ENCODE measurements at regions not wholly inside any gene's neighbourhood (a gene's known extent, or its start where the extent isn't known, plus 50 kb on each side); places are given as distances from the start of the nearest gene placed in this dataset.

DNA sequence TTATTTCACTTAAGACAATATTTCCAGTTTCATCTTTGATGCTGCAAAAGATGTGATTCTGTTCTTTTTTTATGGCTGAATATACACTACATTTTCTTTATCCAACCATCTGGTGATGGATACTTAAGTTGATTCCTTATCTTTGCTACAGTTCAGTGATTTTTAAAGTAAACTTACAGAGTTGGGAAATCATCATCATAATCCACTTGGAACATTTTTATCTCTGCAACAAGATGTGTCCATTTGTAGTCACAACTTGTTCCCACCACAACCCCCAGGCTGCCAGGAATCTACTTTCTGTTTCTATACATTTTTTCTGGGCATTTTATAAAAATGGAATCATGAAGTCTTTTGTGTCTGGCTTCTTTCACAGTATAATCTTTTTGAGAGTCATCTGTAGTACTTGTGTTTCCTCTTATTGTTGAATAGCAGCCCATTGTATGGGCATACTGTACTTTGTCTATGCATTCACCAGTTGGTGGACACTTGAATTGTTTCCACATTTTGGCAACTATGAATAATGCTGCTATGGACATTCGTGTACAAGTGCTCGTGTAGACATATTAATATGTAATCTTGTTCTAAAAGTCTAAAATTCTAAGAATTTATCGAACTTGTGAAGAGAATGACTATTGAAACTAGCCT lies 212.5 kb upstream of the DDHD1 start:
- peaks cover 21% of the 10 kb centered on the region for H3K4me1 ChIP-seq (ENCODE audit: insufficient read depth)
- ATAC-seq (no peak), DNase-seq (ENCODE audit: low spot score) (no peak)
- H4K20me1 ChIP-seq (replicated peaks; ENCODE audit: insufficient read depth), result no peaks in the 10 kb centered on the region
- Mint-ChIP-seq H3K27me3 (ENCODE audit: insufficient read depth, low read depth, poor library complexity) (no peaks in the 10 kb centered on the region), H3K9me3 (peaks cover 29% of the 10 kb centered on the region), H3K36me3 (ENCODE audit: low read depth) (peaks cover 32% of the 10 kb centered on the region), H3K4me1 (peaks cover 25% of the 10 kb centered on the region), H3K27ac (no peak overlapping the region), H3K4me3 (no peak overlapping the region)
- TF ChIP-seq STAT1 (IDR thresholded peaks at IDR 0.05; ENCODE audit: unreplicated experiment), result no peak
- TF ChIP-seq, protein P1, sequence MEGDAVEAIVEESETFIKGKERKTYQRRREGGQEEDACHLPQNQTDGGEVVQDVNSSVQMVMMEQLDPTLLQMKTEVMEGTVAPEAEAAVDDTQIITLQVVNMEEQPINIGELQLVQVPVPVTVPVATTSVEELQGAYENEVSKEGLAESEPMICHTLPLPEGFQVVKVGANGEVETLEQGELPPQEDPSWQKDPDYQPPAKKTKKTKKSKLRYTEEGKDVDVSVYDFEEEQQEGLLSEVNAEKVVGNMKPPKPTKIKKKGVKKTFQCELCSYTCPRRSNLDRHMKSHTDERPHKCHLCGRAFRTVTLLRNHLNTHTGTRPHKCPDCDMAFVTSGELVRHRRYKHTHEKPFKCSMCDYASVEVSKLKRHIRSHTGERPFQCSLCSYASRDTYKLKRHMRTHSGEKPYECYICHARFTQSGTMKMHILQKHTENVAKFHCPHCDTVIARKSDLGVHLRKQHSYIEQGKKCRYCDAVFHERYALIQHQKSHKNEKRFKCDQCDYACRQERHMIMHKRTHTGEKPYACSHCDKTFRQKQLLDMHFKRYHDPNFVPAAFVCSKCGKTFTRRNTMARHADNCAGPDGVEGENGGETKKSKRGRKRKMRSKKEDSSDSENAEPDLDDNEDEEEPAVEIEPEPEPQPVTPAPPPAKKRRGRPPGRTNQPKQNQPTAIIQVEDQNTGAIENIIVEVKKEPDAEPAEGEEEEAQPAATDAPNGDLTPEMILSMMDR (conservative IDR thresholded peaks at IDR 0.05; ENCODE audit: low read depth in 2 of 2), result no peak
- TF ChIP-seq ZNF331 (CRISPR knock-in tag; IDR thresholded peaks at IDR 0.05; ENCODE audit: low read depth), result no peak
- TF ChIP-seq JUNB (IDR thresholded peaks at IDR 0.05; ENCODE audit: unreplicated experiment), result no peak
- TF ChIP-seq, protein P2, sequence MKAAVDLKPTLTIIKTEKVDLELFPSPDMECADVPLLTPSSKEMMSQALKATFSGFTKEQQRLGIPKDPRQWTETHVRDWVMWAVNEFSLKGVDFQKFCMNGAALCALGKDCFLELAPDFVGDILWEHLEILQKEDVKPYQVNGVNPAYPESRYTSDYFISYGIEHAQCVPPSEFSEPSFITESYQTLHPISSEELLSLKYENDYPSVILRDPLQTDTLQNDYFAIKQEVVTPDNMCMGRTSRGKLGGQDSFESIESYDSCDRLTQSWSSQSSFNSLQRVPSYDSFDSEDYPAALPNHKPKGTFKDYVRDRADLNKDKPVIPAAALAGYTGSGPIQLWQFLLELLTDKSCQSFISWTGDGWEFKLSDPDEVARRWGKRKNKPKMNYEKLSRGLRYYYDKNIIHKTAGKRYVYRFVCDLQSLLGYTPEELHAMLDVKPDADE (IDR thresholded peaks at IDR 0.05), result no peak
- TF ChIP-seq NANOG (IDR thresholded peaks at IDR 0.05; ENCODE audit: borderline replicate concordance), result no peak
- TF ChIP-seq CREB1 (CRISPR knock-in tag; IDR thresholded peaks at IDR 0.05; ENCODE audit: low read depth), result no peak
- no peak for TF ChIP-seq POLR2AphosphoS5 (IDR thresholded peaks at IDR 0.05; ENCODE audit: low read depth)
- TF ChIP-seq EZH2phosphoT487 (IDR thresholded peaks at IDR 0.05; ENCODE audit: unreplicated experiment), result no peak
- no peak for TF ChIP-seq ZNF114 (CRISPR knock-in tag; IDR thresholded peaks at IDR 0.05)
- TF ChIP-seq, protein P3, sequence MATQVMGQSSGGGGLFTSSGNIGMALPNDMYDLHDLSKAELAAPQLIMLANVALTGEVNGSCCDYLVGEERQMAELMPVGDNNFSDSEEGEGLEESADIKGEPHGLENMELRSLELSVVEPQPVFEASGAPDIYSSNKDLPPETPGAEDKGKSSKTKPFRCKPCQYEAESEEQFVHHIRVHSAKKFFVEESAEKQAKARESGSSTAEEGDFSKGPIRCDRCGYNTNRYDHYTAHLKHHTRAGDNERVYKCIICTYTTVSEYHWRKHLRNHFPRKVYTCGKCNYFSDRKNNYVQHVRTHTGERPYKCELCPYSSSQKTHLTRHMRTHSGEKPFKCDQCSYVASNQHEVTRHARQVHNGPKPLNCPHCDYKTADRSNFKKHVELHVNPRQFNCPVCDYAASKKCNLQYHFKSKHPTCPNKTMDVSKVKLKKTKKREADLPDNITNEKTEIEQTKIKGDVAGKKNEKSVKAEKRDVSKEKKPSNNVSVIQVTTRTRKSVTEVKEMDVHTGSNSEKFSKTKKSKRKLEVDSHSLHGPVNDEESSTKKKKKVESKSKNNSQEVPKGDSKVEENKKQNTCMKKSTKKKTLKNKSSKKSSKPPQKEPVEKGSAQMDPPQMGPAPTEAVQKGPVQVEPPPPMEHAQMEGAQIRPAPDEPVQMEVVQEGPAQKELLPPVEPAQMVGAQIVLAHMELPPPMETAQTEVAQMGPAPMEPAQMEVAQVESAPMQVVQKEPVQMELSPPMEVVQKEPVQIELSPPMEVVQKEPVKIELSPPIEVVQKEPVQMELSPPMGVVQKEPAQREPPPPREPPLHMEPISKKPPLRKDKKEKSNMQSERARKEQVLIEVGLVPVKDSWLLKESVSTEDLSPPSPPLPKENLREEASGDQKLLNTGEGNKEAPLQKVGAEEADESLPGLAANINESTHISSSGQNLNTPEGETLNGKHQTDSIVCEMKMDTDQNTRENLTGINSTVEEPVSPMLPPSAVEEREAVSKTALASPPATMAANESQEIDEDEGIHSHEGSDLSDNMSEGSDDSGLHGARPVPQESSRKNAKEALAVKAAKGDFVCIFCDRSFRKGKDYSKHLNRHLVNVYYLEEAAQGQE (IDR thresholded peaks at IDR 0.05; ENCODE audit: unreplicated experiment), result no peak
- TF ChIP-seq EZH2 (IDR thresholded peaks at IDR 0.05; ENCODE audit: low read depth, unreplicated experiment), result no peak
- TF ChIP-seq, protein P4, sequence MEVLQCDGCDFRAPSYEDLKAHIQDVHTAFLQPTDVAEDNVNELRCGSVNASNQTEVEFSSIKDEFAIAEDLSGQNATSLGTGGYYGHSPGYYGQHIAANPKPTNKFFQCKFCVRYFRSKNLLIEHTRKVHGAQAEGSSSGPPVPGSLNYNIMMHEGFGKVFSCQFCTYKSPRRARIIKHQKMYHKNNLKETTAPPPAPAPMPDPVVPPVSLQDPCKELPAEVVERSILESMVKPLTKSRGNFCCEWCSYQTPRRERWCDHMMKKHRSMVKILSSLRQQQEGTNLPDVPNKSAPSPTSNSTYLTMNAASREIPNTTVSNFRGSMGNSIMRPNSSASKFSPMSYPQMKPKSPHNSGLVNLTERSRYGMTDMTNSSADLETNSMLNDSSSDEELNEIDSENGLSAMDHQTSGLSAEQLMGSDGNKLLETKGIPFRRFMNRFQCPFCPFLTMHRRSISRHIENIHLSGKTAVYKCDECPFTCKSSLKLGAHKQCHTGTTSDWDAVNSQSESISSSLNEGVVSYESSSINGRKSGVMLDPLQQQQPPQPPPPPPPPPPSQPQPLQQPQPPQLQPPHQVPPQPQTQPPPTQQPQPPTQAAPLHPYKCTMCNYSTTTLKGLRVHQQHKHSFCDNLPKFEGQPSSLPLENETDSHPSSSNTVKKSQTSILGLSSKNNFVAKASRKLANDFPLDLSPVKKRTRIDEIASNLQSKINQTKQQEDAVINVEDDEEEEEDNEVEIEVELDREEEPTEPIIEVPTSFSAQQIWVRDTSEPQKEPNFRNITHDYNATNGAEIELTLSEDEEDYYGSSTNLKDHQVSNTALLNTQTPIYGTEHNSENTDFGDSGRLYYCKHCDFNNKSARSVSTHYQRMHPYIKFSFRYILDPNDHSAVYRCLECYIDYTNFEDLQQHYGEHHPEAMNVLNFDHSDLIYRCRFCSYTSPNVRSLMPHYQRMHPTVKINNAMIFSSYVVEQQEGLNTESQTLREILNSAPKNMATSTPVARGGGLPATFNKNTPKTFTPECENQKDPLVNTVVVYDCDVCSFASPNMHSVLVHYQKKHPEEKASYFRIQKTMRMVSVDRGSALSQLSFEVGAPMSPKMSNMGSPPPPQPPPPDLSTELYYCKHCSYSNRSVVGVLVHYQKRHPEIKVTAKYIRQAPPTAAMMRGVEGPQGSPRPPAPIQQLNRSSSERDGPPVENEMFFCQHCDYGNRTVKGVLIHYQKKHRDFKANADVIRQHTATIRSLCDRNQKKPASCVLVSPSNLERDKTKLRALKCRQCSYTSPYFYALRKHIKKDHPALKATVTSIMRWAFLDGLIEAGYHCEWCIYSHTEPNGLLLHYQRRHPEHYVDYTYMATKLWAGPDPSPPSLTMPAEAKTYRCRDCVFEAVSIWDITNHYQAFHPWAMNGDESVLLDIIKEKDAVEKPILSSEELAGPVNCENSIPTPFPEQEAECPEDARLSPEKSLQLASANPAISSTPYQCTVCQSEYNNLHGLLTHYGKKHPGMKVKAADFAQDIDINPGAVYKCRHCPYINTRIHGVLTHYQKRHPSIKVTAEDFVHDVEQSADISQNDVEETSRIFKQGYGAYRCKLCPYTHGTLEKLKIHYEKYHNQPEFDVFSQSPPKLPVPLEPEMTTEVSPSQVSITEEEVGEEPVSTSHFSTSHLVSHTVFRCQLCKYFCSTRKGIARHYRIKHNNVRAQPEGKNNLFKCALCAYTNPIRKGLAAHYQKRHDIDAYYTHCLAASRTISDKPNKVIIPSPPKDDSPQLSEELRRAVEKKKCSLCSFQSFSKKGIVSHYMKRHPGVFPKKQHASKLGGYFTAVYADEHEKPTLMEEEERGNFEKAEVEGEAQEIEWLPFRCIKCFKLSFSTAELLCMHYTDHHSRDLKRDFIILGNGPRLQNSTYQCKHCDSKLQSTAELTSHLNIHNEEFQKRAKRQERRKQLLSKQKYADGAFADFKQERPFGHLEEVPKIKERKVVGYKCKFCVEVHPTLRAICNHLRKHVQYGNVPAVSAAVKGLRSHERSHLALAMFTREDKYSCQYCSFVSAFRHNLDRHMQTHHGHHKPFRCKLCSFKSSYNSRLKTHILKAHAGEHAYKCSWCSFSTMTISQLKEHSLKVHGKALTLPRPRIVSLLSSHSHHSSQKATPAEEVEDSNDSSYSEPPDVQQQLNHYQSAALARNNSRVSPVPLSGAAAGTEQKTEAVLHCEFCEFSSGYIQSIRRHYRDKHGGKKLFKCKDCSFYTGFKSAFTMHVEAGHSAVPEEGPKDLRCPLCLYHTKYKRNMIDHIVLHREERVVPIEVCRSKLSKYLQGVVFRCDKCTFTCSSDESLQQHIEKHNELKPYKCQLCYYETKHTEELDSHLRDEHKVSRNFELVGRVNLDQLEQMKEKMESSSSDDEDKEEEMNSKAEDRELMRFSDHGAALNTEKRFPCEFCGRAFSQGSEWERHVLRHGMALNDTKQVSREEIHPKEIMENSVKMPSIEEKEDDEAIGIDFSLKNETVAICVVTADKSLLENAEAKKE (CRISPR knock-in tag; IDR thresholded peaks at IDR 0.05), result no peak
- H3K36me3 ChIP-seq (ENCODE audit: insufficient read depth), result no peaks in the 10 kb centered on the region
- H3F3A ChIP-seq (replicated peaks; ENCODE audit: low read depth), result no peaks in the 10 kb centered on the region
- no peak overlapping the region for H2AFZ ChIP-seq
- H3K4me3 ChIP-seq, result no peak overlapping the region
- H3K4me2 ChIP-seq, result no peak overlapping the region
- H3K27ac ChIP-seq (ENCODE audit: low read depth), result no peak overlapping the region
- H3K27me3 ChIP-seq (ENCODE audit: insufficient read depth), result no peaks in the 10 kb centered on the region
- no peaks in the 10 kb centered on the region for H3K79me2 ChIP-seq (replicated peaks; ENCODE audit: insufficient read depth)
- peaks cover 6% of the 10 kb centered on the region for H3K9me2 ChIP-seq (ENCODE audit: insufficient read depth)

Measured in GM23338 (cell line).